ENCODE measurements at regions not wholly inside any gene's neighbourhood (a gene's known extent, or its start where the extent isn't known, plus 50 kb on each side); places are given as distances from the start of the nearest gene placed in this dataset.

DNA sequence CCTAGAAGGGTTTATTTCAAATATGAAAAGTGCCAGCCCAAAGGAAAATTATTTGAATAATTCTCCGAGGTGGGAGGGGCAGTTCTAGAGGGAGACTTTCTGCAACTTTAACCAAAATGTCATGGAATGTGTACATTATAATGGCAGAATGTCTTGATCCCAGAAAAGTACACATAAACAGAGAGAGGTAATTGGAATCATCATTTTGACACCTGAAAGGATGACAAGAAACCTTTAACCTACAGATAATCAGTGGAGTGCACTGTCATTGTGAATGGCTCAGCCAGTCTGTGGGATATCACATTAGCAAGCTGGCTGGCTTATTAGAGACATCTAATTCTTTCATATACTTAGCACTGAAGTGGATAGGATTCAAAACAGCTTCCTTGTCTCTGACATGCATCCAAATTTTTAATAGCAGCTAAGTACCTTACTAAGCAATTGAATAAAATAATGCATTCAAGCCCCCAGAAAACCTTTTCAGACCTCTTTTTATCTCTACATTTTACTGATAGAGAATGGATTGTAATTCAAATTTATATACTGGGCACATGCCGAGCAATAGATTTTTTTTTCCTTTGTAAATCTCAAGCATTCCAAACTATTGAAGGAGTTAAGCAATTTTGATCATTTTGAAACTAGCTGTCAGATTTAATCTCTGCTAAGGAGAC lies 468.6 kb downstream of the COG6 start:
- H3K27me3 Mint-ChIP-seq (ENCODE audit: low read depth) = no peaks in the 10 kb centered on the region
- DNase-seq = no peak
- no peak overlapping the region for H3K4me3 Mint-ChIP-seq
- H3K36me3 Mint-ChIP-seq (ENCODE audit: low read depth) = peaks cover 6% of the 10 kb centered on the region
- intact Hi-C loops (cut with micrococcal nuclease) = no loop called here
- no peak overlapping the region for H3K27ac Mint-ChIP-seq
- CTCF ChIA-PET = interaction anchor here (0.7 to 0.8 kb wide), 2 partner anchors 9 to 12 kb away, joined by 3 to 4 read pairs; no protein-coding TSS in a partner anchor
- peaks cover 6% of the 10 kb centered on the region for H3K9me3 Mint-ChIP-seq
- H3K4me1 Mint-ChIP-seq (ENCODE audit: low read depth) = peaks cover 20% of the 10 kb centered on the region

DNA sequence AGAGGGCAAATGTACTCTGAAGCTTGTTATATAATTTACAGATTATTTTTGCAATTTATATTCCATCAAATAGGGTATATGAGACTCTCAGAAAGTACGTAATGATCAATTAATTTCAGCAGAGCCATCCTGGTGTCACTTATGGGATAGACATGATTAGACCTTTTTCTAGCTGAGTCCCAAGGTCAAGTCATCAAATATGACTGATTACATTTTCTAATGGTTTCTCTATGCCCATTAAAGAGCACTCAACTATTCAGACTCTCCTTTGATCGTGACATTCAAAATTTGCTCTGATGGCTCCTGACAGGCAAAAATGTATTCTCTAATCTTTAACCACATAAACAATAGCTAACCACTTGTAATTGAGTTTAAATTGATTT lies 469.2 kb downstream of the COG6 start:
- Mint-ChIP-seq H3K9me3 (peaks cover 10% of the 10 kb centered on the region), H3K27me3 (ENCODE audit: low read depth) (no peaks in the 10 kb centered on the region), H3K27ac (no peak overlapping the region), H3K4me1 (ENCODE audit: low read depth) (peaks cover 22% of the 10 kb centered on the region), H3K36me3 (ENCODE audit: low read depth) (peaks cover 4% of the 10 kb centered on the region), H3K4me3 (no peak overlapping the region)
- CTCF ChIA-PET = interaction anchor here (0.7 to 0.8 kb wide), 2 partner anchors 8 to 12 kb away, joined by 3 to 4 read pairs; no protein-coding TSS in a partner anchor
- DNase-seq = no peak
- intact Hi-C loops (cut with micrococcal nuclease) = no loop called here

DNA sequence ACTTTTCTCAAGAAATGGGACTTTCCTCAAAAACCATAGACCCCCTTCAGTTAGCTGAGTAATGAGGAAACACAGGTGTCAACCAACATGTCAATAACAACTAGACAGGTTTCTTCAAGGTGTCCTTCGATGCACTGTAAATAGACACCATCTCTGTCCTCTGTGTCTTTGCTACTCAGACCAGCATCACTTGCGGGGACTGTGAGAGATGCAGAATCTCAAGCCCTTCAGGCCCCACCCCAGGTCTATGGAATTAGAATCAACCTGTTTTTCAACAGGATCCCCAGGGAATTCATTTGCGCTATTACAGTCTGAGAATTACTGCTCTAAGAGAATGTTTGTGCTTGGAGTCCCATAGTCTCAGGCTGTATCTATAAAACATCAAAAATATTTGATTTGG lies 469.9 kb downstream of the COG6 start:
- intact Hi-C loops (cut with micrococcal nuclease) = no loop called here
- CTCF ChIA-PET = no interaction called here

DNA sequence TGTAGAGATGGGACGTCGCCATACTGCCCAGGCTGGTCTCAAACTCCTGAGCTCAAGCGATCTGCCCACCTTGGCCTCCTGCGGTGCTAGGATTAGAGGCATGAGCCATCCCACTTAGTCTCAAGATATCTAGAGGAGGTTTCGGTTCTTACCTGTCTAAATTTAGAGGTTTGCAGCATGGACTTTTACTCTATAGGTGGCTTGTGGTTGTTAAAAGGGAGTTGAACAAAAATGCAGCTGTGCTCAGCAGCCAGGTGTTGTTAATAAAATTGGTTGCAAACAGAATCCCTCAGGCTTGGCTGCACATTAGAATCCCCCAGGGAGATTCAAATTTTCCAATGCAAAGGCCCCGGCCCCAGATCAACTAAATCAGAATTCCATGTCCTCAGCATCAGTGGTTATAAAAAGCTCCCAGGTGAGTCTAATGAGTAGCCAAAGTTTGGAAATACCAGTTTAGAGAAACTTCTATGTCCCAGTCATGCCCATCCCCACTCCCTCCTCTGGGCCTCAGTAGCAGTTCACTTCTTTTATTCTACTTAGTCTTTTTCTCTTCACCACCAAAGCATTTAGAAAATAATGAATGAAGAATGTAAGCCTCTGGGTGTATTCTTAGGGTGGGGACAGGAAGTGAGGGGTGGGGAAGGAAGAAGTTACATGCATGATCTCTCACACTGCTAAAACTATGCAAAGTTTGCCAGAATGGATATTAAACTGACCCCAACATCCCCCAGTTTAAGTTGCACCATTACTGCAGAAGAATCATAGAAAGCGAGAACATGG lies 471.0 kb downstream of the COG6 start:
- DNase-seq = no peak
- Mint-ChIP-seq H3K27ac (no peak overlapping the region), H3K27me3 (ENCODE audit: low read depth) (no peaks in the 10 kb centered on the region), H3K36me3 (ENCODE audit: low read depth) (peaks cover 2% of the 10 kb centered on the region), H3K4me3 (no peak overlapping the region), H3K4me1 (ENCODE audit: low read depth) (peaks cover 27% of the 10 kb centered on the region), H3K9me3 (peaks cover 8% of the 10 kb centered on the region)
- intact Hi-C loops (cut with micrococcal nuclease) = no loop called here
- CTCF ChIA-PET = no interaction called here

More for the DNA sequence above, 469.9 kb downstream of the COG6 start:
- H3K4me3 Mint-ChIP-seq = no peak overlapping the region
- H3K9me3 Mint-ChIP-seq = peaks cover 8% of the 10 kb centered on the region
- DNase-seq = no peak
- H3K27me3 Mint-ChIP-seq (ENCODE audit: low read depth) = no peaks in the 10 kb centered on the region
- peaks cover 24% of the 10 kb centered on the region for H3K4me1 Mint-ChIP-seq (ENCODE audit: low read depth)
- H3K36me3 Mint-ChIP-seq (ENCODE audit: low read depth) = peaks cover 2% of the 10 kb centered on the region
- H3K27ac Mint-ChIP-seq = no peak overlapping the region

DNA sequence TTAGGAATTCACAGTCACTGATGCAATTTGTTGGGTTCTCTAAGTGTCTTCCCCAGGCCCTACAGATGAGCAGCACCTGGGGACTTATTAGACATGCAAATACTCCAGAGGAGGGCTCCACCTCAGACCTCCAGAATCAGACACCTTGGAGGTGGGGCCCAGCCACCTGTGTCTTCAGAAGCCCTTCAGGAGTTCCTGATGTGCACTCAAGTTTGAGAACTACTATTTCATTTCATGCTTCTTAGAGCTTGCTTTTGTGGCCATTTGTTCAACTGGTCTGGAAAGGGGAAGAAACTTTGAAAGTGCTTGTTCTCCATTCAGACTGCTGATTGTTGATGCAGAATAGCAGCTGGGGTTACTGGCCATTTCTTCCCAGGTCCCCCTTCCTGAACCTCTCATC lies 472.0 kb downstream of the COG6 start:
- DNase-seq = no peak
- peaks cover 8% of the 10 kb centered on the region for H3K9me3 Mint-ChIP-seq
- no peak overlapping the region for H3K4me3 Mint-ChIP-seq
- CTCF ChIA-PET = no interaction called here
- peaks cover 35% of the 10 kb centered on the region for H3K4me1 Mint-ChIP-seq (ENCODE audit: low read depth)
- intact Hi-C loops (cut with micrococcal nuclease) = no loop called here
- H3K27me3 Mint-ChIP-seq (ENCODE audit: low read depth) = no peaks in the 10 kb centered on the region
- H3K27ac Mint-ChIP-seq = no peak overlapping the region
- H3K36me3 Mint-ChIP-seq (ENCODE audit: low read depth) = peaks cover 4% of the 10 kb centered on the region

DNA sequence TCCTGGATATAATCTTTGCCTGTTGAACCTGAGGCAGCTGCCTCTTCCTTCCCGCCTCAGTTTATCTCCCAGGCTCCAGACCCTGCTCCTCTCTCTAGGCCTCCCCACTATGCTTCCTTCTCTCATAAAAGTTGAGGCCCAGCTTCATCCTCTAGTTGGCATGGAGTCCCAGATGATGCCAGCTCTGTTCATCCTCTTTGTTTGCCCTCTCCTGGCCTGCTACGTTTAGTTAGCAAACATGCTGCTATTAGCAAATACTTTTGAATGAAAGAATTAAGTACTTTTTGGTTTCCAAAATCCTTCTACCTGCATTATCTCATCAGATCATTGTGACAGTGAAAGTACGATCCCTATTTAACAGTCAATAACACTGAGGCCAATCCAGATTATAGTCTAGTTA lies 472.5 kb downstream of the COG6 start:
- Mint-ChIP-seq H3K27me3 (ENCODE audit: low read depth) (no peaks in the 10 kb centered on the region), H3K9me3 (peaks cover 8% of the 10 kb centered on the region), H3K4me1 (ENCODE audit: low read depth) (peaks cover 40% of the 10 kb centered on the region), H3K36me3 (ENCODE audit: low read depth) (peaks cover 4% of the 10 kb centered on the region), H3K4me3 (no peak overlapping the region), H3K27ac (no peak overlapping the region)
- intact Hi-C loops (cut with micrococcal nuclease) = no loop called here
- CTCF ChIA-PET = no interaction called here
- DNase-seq = no peak

DNA sequence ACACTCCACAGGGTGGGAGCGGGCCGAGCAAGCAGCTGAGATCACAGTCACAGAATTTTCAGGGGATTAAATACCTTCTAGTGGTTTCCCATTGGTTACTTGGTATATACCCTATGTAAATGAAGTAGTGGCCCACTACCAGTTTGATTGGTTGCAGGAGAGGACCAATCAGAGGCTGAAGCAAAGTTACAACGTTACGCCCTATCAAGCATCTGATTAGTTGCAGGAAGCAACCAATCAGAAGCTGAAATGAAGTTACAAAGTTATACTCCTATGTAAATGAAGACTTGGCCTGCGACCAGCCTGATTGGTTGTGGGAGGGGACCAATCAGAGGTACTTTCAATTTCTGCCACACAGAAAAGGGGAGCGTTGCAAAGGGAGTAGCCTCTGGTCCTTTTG lies 474.0 kb downstream of the COG6 start:
- Mint-ChIP-seq H3K27ac (no peak overlapping the region), H3K4me1 (ENCODE audit: low read depth) (peaks cover 40% of the 10 kb centered on the region), H3K36me3 (ENCODE audit: low read depth) (peaks cover 4% of the 10 kb centered on the region), H3K9me3 (peaks cover 8% of the 10 kb centered on the region), H3K4me3 (no peak overlapping the region), H3K27me3 (ENCODE audit: low read depth) (no peaks in the 10 kb centered on the region)
- intact Hi-C loops (cut with micrococcal nuclease) = no loop called here
- CTCF ChIA-PET = no interaction called here
- no peak for DNase-seq

DNA sequence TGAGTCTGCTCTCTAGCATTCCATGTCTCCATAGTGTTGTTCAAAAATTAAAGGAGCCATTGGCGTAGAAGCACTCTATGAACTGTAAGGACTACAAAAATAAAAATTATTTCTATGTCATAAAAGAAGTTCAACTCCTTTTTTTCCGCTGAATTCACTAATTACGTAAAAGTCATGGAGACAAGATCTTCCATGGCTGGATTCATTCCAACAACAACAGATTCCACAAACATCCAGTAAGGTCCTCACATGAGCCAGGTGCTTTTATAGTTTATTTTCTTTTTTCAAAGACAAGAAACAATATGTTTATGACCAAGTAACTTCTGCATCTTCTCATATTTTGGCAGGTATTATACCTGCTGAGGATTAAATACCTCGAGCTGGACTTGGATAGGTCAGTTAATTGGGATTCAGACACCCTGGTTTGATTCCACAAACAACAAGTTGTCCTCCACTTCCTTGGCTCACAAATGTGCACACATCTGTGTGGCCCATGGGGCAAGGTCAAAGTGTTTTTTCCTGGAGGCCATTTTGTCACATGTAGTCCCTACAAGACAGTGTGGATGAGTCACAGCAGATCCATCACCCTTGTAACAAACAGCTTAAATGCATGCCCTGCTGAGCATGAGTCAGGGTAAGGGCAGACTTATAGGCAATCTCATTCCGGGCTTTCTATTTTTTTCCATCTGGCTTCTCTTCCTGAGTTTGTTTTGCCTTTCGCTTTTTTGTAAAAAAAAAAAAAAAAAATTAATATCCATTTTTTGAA lies 475.6 kb downstream of the COG6 start:
- peak; percentile 53 for DNase-seq
- Mint-ChIP-seq H3K9me3 (peaks cover 8% of the 10 kb centered on the region), H3K4me1 (ENCODE audit: low read depth) (peaks cover 36% of the 10 kb centered on the region), H3K27ac (peak overlapping the region; percentile 42), H3K36me3 (ENCODE audit: low read depth) (peaks cover 4% of the 10 kb centered on the region), H3K27me3 (ENCODE audit: low read depth) (no peaks in the 10 kb centered on the region), H3K4me3 (no peak overlapping the region)
- CTCF ChIA-PET = no interaction called here
- intact Hi-C loops (cut with micrococcal nuclease) = no loop called here

DNA sequence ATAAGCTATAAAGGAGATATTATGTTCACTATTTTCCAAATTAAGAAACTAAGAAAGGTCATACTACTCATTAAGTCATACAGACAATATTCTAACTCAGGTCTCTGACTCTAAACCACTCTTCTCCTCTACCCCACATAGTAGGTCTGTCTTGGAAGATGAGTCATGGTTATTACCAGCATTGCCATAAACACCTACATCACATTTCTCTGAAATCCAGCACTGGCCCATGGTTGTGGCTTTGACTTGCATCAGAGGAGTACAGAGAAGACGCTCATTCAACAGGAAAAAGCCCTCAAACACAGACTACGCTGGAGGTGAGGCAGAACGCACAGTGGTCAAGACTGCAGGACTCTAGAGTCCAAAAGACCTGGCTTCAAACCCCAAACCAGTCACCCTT lies 476.8 kb downstream of the COG6 start:
- peak; percentile 87 for DNase-seq
- no peak overlapping the region for H3K4me3 Mint-ChIP-seq
- peak overlapping the region; percentile 66 for H3K27ac Mint-ChIP-seq
- H3K9me3 Mint-ChIP-seq = peaks cover 8% of the 10 kb centered on the region
- peaks cover 25% of the 10 kb centered on the region for H3K4me1 Mint-ChIP-seq (ENCODE audit: low read depth)
- intact Hi-C loops (cut with micrococcal nuclease) = loop anchor here (1.0 kb wide), 6 partner anchors 14 to 89 kb away; no protein-coding TSS in a partner anchor
- no peaks in the 10 kb centered on the region for H3K27me3 Mint-ChIP-seq (ENCODE audit: low read depth)
- CTCF ChIA-PET = interaction anchor here (0.5 to 1.3 kb wide), 3 partner anchors 8 to 39 kb away, joined by 3 to 5 read pairs (median 4); no protein-coding TSS in a partner anchor
- H3K36me3 Mint-ChIP-seq (ENCODE audit: low read depth) = peaks cover 4% of the 10 kb centered on the region

DNA sequence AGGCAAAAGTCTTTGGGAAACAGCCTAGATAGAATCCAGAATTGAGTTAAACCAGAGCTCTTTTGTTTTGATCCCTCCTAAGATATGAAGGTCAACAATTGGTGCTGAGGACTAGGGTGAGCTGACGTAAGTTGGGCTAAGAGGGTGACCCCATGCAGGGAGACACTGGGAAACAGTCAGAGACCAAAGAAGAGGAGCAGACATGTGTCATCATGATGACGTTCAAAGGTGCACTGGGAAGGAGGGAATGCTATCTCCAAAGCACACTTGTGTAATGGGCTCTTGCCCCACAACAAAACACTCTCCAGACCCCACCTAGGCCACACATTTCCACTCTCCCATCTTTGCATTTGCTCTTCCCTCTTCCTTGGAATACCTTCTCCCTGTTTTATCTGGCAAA lies 481.4 kb downstream of the COG6 start:
- peaks cover under 1% of the 10 kb centered on the region for H3K36me3 Mint-ChIP-seq (ENCODE audit: low read depth)
- peaks cover 14% of the 10 kb centered on the region for H3K4me1 Mint-ChIP-seq (ENCODE audit: low read depth)
- intact Hi-C loops (cut with micrococcal nuclease) = no loop called here
- H3K9me3 Mint-ChIP-seq = no peaks in the 10 kb centered on the region
- CTCF ChIA-PET = interaction anchor here (0.9 kb wide), 1 partner anchor 12 kb away, joined by 3 read pairs; no protein-coding TSS in a partner anchor
- H3K27ac Mint-ChIP-seq = no peak overlapping the region
- H3K4me3 Mint-ChIP-seq = no peak overlapping the region
- DNase-seq = no peak
- H3K27me3 Mint-ChIP-seq (ENCODE audit: low read depth) = no peaks in the 10 kb centered on the region

DNA sequence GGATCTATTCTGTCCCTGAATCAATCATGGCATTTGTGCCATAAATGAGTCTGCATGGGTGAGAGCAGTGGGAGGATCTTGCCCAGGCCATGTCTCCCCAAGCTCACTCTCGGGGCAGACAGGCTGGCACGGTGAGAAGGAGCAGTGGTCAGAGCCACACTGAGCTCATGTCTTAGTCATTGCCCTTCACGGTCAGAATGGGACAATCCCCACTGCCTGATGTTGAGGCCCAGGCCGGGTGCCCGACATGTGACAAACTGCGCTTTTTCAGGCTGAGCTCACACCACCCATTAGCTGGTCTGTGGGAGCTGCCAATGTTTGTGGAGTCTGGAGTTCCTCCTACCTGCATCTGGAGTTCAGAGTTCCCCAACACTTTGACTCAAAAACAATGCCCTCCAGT lies 481.9 kb downstream of the COG6 start:
- Mint-ChIP-seq H3K4me3 (no peak overlapping the region), H3K36me3 (ENCODE audit: low read depth) (no peaks in the 10 kb centered on the region), H3K4me1 (ENCODE audit: low read depth) (peaks cover 10% of the 10 kb centered on the region), H3K27me3 (ENCODE audit: low read depth) (no peaks in the 10 kb centered on the region), H3K9me3 (no peaks in the 10 kb centered on the region), H3K27ac (no peak overlapping the region)
- CTCF ChIA-PET = no interaction called here
- intact Hi-C loops (cut with micrococcal nuclease) = no loop called here
- DNase-seq = no peak

DNA sequence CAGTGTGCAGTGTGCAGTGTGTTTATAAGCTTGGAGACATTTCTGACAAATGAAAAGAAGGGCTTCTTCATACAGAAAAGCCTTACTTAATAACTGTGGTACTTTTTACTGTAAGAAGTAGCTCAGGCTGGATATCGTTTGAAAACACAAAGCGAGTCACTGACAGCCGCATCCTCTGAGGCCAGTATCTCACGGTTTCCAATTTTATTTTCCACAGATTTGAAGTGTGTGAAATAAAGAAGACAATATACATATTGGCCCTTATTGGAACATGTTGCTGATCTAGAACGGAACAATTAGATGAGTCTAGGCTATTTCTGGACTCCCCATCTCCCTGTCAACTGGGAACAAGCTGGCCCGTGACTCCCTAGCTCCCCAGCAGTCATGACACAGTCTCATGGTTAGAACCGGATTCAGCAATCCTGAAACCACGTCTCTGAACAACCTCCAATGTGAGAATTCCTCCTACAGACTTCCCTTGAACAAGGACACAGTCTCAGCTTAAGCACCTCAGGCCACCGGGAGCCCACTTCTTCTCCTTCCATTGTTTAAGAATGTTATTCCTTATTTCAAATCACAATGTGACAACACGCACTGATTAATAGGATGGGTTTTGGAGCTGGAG lies 484.5 kb downstream of the COG6 start:
- Mint-ChIP-seq H3K27me3 (ENCODE audit: low read depth) (no peaks in the 10 kb centered on the region), H3K36me3 (ENCODE audit: low read depth) (no peaks in the 10 kb centered on the region), H3K4me3 (no peak overlapping the region), H3K27ac (no peak overlapping the region), H3K4me1 (ENCODE audit: low read depth) (peaks cover 17% of the 10 kb centered on the region), H3K9me3 (no peaks in the 10 kb centered on the region)
- no peak for DNase-seq
- intact Hi-C loops (cut with micrococcal nuclease) = no loop called here
- CTCF ChIA-PET = interaction anchor here (0.7 to 1.1 kb wide), 2 partner anchors 329 to 534 kb away, joined by 3 read pairs; no protein-coding TSS in a partner anchor
